Ishikawa (cell line): ENCODE measurements at regions not wholly inside any gene's neighbourhood (a gene's known extent, or its start where the extent isn't known, plus 50 kb on each side); places are given as distances from the start of the nearest gene placed in this dataset.

Source experiments
- EP300 ChIP-seq: IDR thresholded peaks from 2 replicates; pipeline ENCODE4 v1.6.1; 2012; ENCODE audit warnings: borderline replicate concordance
- FOXM1 ChIP-seq: IDR thresholded peaks from 2 replicates; pipeline ENCODE4 v1.6.1; 2012; ENCODE audit warnings: low read depth, borderline replicate concordance
- MAX ChIP-seq: IDR thresholded peaks from 2 replicates; pipeline ENCODE4 v1.6.1; 2012
- NFIC ChIP-seq: IDR thresholded peaks from 2 replicates; pipeline ENCODE4 v1.6.1; 2012
- RAD21 ChIP-seq: IDR thresholded peaks from 2 replicates; pipeline ENCODE4 v1.6.1; 2012; ENCODE audit warnings: low read depth
- REST ChIP-seq: IDR thresholded peaks from 2 replicates; pipeline ENCODE4 v1.6.1; 2012; ENCODE audit warnings: low read depth, mild to moderate bottlenecking
- TAF1 ChIP-seq: IDR thresholded peaks from 2 replicates; pipeline ENCODE4 v1.6.1; 2012; ENCODE audit warnings: low read depth, mild to moderate bottlenecking
- USF1 ChIP-seq: IDR thresholded peaks from 2 replicates; pipeline ENCODE4 v1.6.1; 2012
- YY1 ChIP-seq: IDR thresholded peaks from 2 replicates; pipeline ENCODE4 v1.6.1; 2012; ENCODE audit warnings: low read depth

GRCh38 chr16:77043076-77043475 lies 147.9 kb upstream of the MON1B start:
- TF ChIP-seq EP300 (no peak), MAX (no peak), TAF1 (no peak), REST (no peak), FOXM1 (no peak), YY1 (no peak), NFIC (no peak), RAD21 (peak; percentile 20; the same call in 1 of the 2 replicates), USF1 (no peak)
